Astrocyte (in vitro differentiated cells and primary cell): ENCODE measurements at regions not wholly inside any gene's neighbourhood (a gene's known extent, or its start where the extent isn't known, plus 50 kb on each side); places are given as distances from the start of the nearest gene placed in this dataset.

ENCODE experiments used
- DNase-seq: peaks from one replicate; pipeline ENCODE4 v3.0.0-alpha.2; 2010; ENCODE audit warnings: low read depth
- FAIRE-seq: peaks from 2 replicates; lab custom pipeline; 2011; peaks lifted over from hg19 to GRCh38; lab: Jason Lieb, UNC
- H2AFZ ChIP-seq: 2 replicates; pipeline ENCODE4 v1.6.0; 2012; ENCODE audit warnings: low read depth, low read length, inconsistent platforms
- H3K27ac ChIP-seq: 2 replicates; pipeline ENCODE4 v1.5.1; 2011; ENCODE audit warnings: low read depth, low read length, inconsistent platforms
- H3K27me3 ChIP-seq: 2 replicates; pipeline ENCODE4 v1.6.0; 2011; ENCODE audit warnings: low read length, inconsistent platforms; ENCODE audit not compliant: insufficient read depth
- H3K36me3 ChIP-seq: 2 replicates; pipeline ENCODE4 v1.5.1; 2011; ENCODE audit warnings: low read length, inconsistent platforms; ENCODE audit not compliant: insufficient read depth
- H3K4me1 ChIP-seq: 2 replicates; pipeline ENCODE4 v1.5.1; 2011; ENCODE audit warnings: low read length, inconsistent platforms; ENCODE audit not compliant: insufficient read depth
- H3K4me2 ChIP-seq: 2 replicates; pipeline ENCODE4 v1.6.0; 2012; ENCODE audit warnings: low read length, inconsistent platforms
- H3K4me3 ChIP-seq: 2 replicates; pipeline ENCODE4 v1.5.1; 2011; ENCODE audit warnings: low read depth, mild to moderate bottlenecking, low read length, inconsistent platforms; ENCODE audit not compliant: insufficient read depth
- H3K79me2 ChIP-seq: 2 replicates; pipeline ENCODE4 v1.6.0; 2012; ENCODE audit warnings: mild to moderate bottlenecking, low read length, inconsistent platforms; ENCODE audit not compliant: insufficient read depth
- H3K9ac ChIP-seq: 2 replicates; pipeline ENCODE4 v1.6.0; 2012; ENCODE audit warnings: mild to moderate bottlenecking, low read length, inconsistent platforms
- H3K9me3 ChIP-seq: 2 replicates; pipeline ENCODE4 v1.5.1; 2012; ENCODE audit warnings: low read depth, mild to moderate bottlenecking, low read length, inconsistent platforms; ENCODE audit not compliant: insufficient read depth
- H4K20me1 ChIP-seq: 2 replicates; pipeline ENCODE4 v1.6.0; 2012; ENCODE audit warnings: low read length, inconsistent platforms; ENCODE audit not compliant: insufficient read depth
- H3K27ac Mint-ChIP-seq: one replicate; pipeline ENCODE4 v1.8.0; 2021; ENCODE audit warnings: mild to moderate bottlenecking, mixed read lengths; ENCODE audit not compliant: unreplicated experiment
- H3K27me3 Mint-ChIP-seq: one replicate; pipeline ENCODE4 v1.8.0; 2021; ENCODE audit warnings: low read depth, mixed read lengths; ENCODE audit not compliant: unreplicated experiment
- H3K36me3 Mint-ChIP-seq: one replicate; pipeline ENCODE4 v1.8.0; 2021; ENCODE audit warnings: low read depth, mixed read lengths; ENCODE audit not compliant: unreplicated experiment
- H3K4me1 Mint-ChIP-seq: one replicate; pipeline ENCODE4 v1.8.0; 2021; ENCODE audit warnings: low read depth, mixed read lengths; ENCODE audit not compliant: unreplicated experiment
- H3K4me3 Mint-ChIP-seq: one replicate; pipeline ENCODE4 v1.8.0; 2021; ENCODE audit warnings: mild to moderate bottlenecking, moderate library complexity, mixed read lengths; ENCODE audit not compliant: unreplicated experiment
- H3K9me3 Mint-ChIP-seq: one replicate; pipeline ENCODE4 v1.8.0; 2021; ENCODE audit warnings: mild to moderate bottlenecking, mixed read lengths; ENCODE audit not compliant: unreplicated experiment
- EZH2 ChIP-seq: IDR thresholded peaks from 2 replicates; pipeline ENCODE4 v1.6.1; 2012; ENCODE audit warnings: mild to moderate bottlenecking, low read length, inconsistent platforms; ENCODE audit not compliant: insufficient read depth
- TF ChIP-seq, protein P1 (sequence below): IDR thresholded peaks from 2 replicates; pipeline ENCODE4 v1.5.1; 2011; ENCODE audit warnings: low read depth, mild to moderate bottlenecking, inconsistent platforms, low read length, moderate library complexity; ENCODE audit not compliant: insufficient read depth

GRCh38 chr5:8341406-8341805, 472.5 kb downstream of the MTRR start:
- Histone ChIP-seq H3K79me2 (no peaks in the 10 kb centered on the region), H3K9me3 (no peaks in the 10 kb centered on the region), H4K20me1 (no peaks in the 10 kb centered on the region), H3K9ac (no peak overlapping the region), H3K27me3 (no peaks in the 10 kb centered on the region), H3K4me2 (no peak overlapping the region), H2AFZ (no peak overlapping the region), H3K4me3 (no peak overlapping the region), H3K27ac (no peak overlapping the region), H3K4me1 (no peaks in the 10 kb centered on the region), H3K36me3 (no peaks in the 10 kb centered on the region)
- H3K4me3 Mint-ChIP-seq = no peak overlapping the region
- no peaks in the 10 kb centered on the region for H3K9me3 Mint-ChIP-seq
- peaks cover 9% of the 10 kb centered on the region for H3K4me1 Mint-ChIP-seq
- FAIRE-seq (no peak), DNase-seq (peak; percentile 6)
- TF ChIP-seq, protein P1, sequence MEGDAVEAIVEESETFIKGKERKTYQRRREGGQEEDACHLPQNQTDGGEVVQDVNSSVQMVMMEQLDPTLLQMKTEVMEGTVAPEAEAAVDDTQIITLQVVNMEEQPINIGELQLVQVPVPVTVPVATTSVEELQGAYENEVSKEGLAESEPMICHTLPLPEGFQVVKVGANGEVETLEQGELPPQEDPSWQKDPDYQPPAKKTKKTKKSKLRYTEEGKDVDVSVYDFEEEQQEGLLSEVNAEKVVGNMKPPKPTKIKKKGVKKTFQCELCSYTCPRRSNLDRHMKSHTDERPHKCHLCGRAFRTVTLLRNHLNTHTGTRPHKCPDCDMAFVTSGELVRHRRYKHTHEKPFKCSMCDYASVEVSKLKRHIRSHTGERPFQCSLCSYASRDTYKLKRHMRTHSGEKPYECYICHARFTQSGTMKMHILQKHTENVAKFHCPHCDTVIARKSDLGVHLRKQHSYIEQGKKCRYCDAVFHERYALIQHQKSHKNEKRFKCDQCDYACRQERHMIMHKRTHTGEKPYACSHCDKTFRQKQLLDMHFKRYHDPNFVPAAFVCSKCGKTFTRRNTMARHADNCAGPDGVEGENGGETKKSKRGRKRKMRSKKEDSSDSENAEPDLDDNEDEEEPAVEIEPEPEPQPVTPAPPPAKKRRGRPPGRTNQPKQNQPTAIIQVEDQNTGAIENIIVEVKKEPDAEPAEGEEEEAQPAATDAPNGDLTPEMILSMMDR = no peak
- TF ChIP-seq EZH2 = no peak
- peaks cover 11% of the 10 kb centered on the region for H3K27me3 Mint-ChIP-seq
- H3K27ac Mint-ChIP-seq = no peak overlapping the region
- no peaks in the 10 kb centered on the region for H3K36me3 Mint-ChIP-seq

GRCh38 chr5:8347984-8348383, 479.0 kb downstream of the MTRR start:
- Histone ChIP-seq H3K4me3 (no peak overlapping the region), H3K36me3 (no peaks in the 10 kb centered on the region), H3K4me1 (no peaks in the 10 kb centered on the region), H4K20me1 (no peaks in the 10 kb centered on the region), H3K4me2 (no peak overlapping the region), H2AFZ (no peak overlapping the region), H3K9me3 (no peaks in the 10 kb centered on the region), H3K27ac (no peak overlapping the region), H3K79me2 (no peaks in the 10 kb centered on the region), H3K27me3 (no peaks in the 10 kb centered on the region), H3K9ac (no peak overlapping the region)
- no peak for DNase-seq
- no peak for FAIRE-seq
- Mint-ChIP-seq H3K4me3 (no peak overlapping the region), H3K27ac (no peak overlapping the region), H3K27me3 (peaks cover 3% of the 10 kb centered on the region), H3K9me3 (no peaks in the 10 kb centered on the region), H3K4me1 (no peaks in the 10 kb centered on the region), H3K36me3 (no peaks in the 10 kb centered on the region)
- no peak for TF ChIP-seq EZH2
- TF ChIP-seq, protein P1 = no peak

- Mint-ChIP-seq H3K4me1 (no peaks in the 10 kb centered on the region), H3K4me3 (no peak overlapping the region), H3K27me3 (peaks cover 3% of the 10 kb centered on the region), H3K27ac (no peak overlapping the region), H3K9me3 (no peaks in the 10 kb centered on the region), H3K36me3 (no peaks in the 10 kb centered on the region)
- Histone ChIP-seq H3K9me3 (no peaks in the 10 kb centered on the region), H3K9ac (no peak overlapping the region), H3K36me3 (no peaks in the 10 kb centered on the region), H3K4me3 (no peak overlapping the region), H3K4me1 (no peaks in the 10 kb centered on the region), H2AFZ (no peak overlapping the region), H3K79me2 (no peaks in the 10 kb centered on the region), H4K20me1 (no peaks in the 10 kb centered on the region), H3K4me2 (no peak overlapping the region), H3K27me3 (no peaks in the 10 kb centered on the region), H3K27ac (no peak overlapping the region)
- DNase-seq = no peak
- TF ChIP-seq, protein P1 = no peak
- no peak for TF ChIP-seq EZH2
- FAIRE-seq = no peak
Observed at GRCh38 chr5:8349855-8350254, 480.9 kb downstream of the MTRR start.
